ENCODE measurements at regions not wholly inside any gene's neighbourhood (a gene's known extent, or its start where the extent isn't known, plus 50 kb on each side); places are given as distances from the start of the nearest gene placed in this dataset.

DNA sequence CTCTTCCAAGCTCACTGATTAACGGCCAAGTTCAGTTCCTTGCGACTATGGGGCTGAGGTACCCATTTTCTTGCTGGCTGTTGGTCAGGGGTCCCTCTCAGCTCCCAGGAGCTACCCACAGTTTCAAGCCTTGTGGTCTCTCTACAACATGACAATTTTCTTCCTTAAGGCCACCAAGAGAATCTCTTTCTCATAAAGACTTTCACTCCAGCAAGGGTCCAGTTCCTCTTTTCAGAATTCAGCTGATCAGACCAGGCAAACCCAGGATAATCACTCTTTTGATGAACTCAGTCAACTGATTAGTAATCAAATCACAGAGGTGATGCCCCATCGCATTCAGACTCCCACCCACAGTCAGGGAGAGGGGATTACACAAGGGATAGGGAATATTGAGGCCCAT is 129.7 kb downstream of the IRS1 start:
- H3K36me3 ChIP-seq (ENCODE audit: insufficient read depth, low read length) = no peaks in the 10 kb centered on the region
- H3K4me3 ChIP-seq (ENCODE audit: low read length) = no peak overlapping the region
- no peaks in the 10 kb centered on the region for H3K4me1 ChIP-seq (ENCODE audit: low read length)
- no peaks in the 10 kb centered on the region for H3K9me2 ChIP-seq (replicated peaks; ENCODE audit: insufficient read depth, low read length)
- no peaks in the 10 kb centered on the region for H3K9me3 ChIP-seq (ENCODE audit: low read length)
- no peaks in the 10 kb centered on the region for H3K27me3 ChIP-seq (ENCODE audit: low read length)
- H3K79me2 ChIP-seq (ENCODE audit: low read length) = no peaks in the 10 kb centered on the region
- H3K27ac ChIP-seq (ENCODE audit: low read length) = no peak overlapping the region
- no peak for DNase-seq
- H2AFZ ChIP-seq (ENCODE audit: low read length) = no peak overlapping the region
- H3K4me2 ChIP-seq (ENCODE audit: low read depth, low read length, poor library complexity, severe bottlenecking) = no peak overlapping the region
- H4K20me1 ChIP-seq (ENCODE audit: insufficient read depth, low read depth, low read length) = no peaks in the 10 kb centered on the region
- no peak overlapping the region for H3K9ac ChIP-seq (ENCODE audit: low read length)

DNA sequence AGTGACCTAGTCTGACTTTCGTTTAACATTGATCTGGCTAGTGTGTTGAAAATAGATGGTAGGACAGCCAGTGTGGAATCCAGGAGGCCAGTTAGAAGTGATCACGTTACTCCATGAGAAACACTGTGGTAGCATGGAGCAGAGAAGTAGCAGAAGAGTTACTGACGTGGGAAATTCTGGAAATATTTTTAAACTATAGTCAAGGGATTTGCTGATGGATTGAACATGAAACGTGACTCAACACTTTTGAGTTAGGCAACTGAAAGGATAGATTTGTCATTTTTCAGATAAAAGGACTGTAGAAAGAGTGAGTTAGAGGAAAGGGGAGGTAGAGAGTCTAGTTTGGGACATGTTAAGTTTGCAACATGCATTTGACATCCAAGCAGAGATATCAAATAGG is 130.4 kb downstream of the IRS1 start:
- Histone ChIP-seq H3K36me3 (ENCODE audit: insufficient read depth, low read length) (no peaks in the 10 kb centered on the region), H3K9me3 (ENCODE audit: low read length) (no peaks in the 10 kb centered on the region), H3K9ac (ENCODE audit: low read length) (no peak overlapping the region), H3K4me3 (ENCODE audit: low read length) (no peak overlapping the region), H4K20me1 (ENCODE audit: insufficient read depth, low read depth, low read length) (no peaks in the 10 kb centered on the region), H2AFZ (ENCODE audit: low read length) (no peak overlapping the region), H3K79me2 (ENCODE audit: low read length) (no peaks in the 10 kb centered on the region), H3K4me1 (ENCODE audit: low read length) (no peaks in the 10 kb centered on the region), H3K27me3 (ENCODE audit: low read length) (no peaks in the 10 kb centered on the region), H3K27ac (ENCODE audit: low read length) (no peak overlapping the region), H3K4me2 (ENCODE audit: low read depth, low read length, poor library complexity, severe bottlenecking) (no peak overlapping the region), H3K9me2 (replicated peaks; ENCODE audit: insufficient read depth, low read length) (no peaks in the 10 kb centered on the region)
- no peak for DNase-seq

DNA sequence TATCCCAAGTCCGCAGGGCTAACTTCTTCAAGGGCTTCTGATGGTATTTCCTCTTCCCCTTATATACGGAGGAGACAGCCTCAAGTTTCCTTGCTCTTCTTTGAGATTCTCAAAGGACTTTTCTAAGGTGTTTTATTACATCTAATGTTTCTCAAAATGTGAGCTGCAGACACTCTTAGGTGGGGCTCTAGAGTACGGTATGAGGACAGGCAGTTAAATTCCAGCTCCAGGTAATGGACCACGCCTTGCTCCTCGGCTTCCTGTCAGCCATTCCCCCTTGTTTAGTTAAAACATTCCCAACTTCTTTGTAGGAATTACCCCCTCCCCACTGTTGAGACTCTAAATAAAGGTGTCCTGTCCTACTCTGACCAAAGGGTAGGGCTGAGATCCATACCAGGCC is 131.9 kb downstream of the IRS1 start:
- H3K4me3 ChIP-seq (ENCODE audit: low read length) = no peak overlapping the region
- H3K79me2 ChIP-seq (ENCODE audit: low read length) = no peaks in the 10 kb centered on the region
- no peak overlapping the region for H3K4me2 ChIP-seq (ENCODE audit: low read depth, low read length, poor library complexity, severe bottlenecking)
- no peaks in the 10 kb centered on the region for H3K4me1 ChIP-seq (ENCODE audit: low read length)
- no peak overlapping the region for H3K9ac ChIP-seq (ENCODE audit: low read length)
- H3K36me3 ChIP-seq (ENCODE audit: insufficient read depth, low read length) = no peaks in the 10 kb centered on the region
- H2AFZ ChIP-seq (ENCODE audit: low read length) = no peak overlapping the region
- no peaks in the 10 kb centered on the region for H4K20me1 ChIP-seq (ENCODE audit: insufficient read depth, low read depth, low read length)
- H3K27me3 ChIP-seq (ENCODE audit: low read length) = no peaks in the 10 kb centered on the region
- DNase-seq = no peak
- no peak overlapping the region for H3K27ac ChIP-seq (ENCODE audit: low read length)
- H3K9me2 ChIP-seq (replicated peaks; ENCODE audit: insufficient read depth, low read length) = no peaks in the 10 kb centered on the region
- no peaks in the 10 kb centered on the region for H3K9me3 ChIP-seq (ENCODE audit: low read length)

- H3K9ac ChIP-seq (ENCODE audit: low read length) = no peak overlapping the region
- no peaks in the 10 kb centered on the region for H3K4me1 ChIP-seq (ENCODE audit: low read length)
- no peak overlapping the region for H3K27ac ChIP-seq (ENCODE audit: low read length)
- H3K9me3 ChIP-seq (ENCODE audit: low read length) = no peaks in the 10 kb centered on the region
- H4K20me1 ChIP-seq (ENCODE audit: insufficient read depth, low read depth, low read length) = no peaks in the 10 kb centered on the region
- no peak overlapping the region for H3K4me2 ChIP-seq (ENCODE audit: low read depth, low read length, poor library complexity, severe bottlenecking)
- no peaks in the 10 kb centered on the region for H3K36me3 ChIP-seq (ENCODE audit: insufficient read depth, low read length)
- no peaks in the 10 kb centered on the region for H3K9me2 ChIP-seq (replicated peaks; ENCODE audit: insufficient read depth, low read length)
- no peak for DNase-seq
- H2AFZ ChIP-seq (ENCODE audit: low read length) = no peak overlapping the region
- no peaks in the 10 kb centered on the region for H3K27me3 ChIP-seq (ENCODE audit: low read length)
- H3K4me3 ChIP-seq (ENCODE audit: low read length) = no peak overlapping the region
- H3K79me2 ChIP-seq (ENCODE audit: low read length) = no peaks in the 10 kb centered on the region
These were observed 134.3 kb downstream of the IRS1 start for GRCh38 chr2:226665306-226665831.

GRCh38 chr2:226664661-226665060 is 135.0 kb downstream of the IRS1 start:
- no peaks in the 10 kb centered on the region for H3K9me3 ChIP-seq (ENCODE audit: low read length)
- H4K20me1 ChIP-seq (ENCODE audit: insufficient read depth, low read depth, low read length) = no peaks in the 10 kb centered on the region
- H3K9ac ChIP-seq (ENCODE audit: low read length) = no peak overlapping the region
- no peaks in the 10 kb centered on the region for H3K79me2 ChIP-seq (ENCODE audit: low read length)
- no peak overlapping the region for H3K27ac ChIP-seq (ENCODE audit: low read length)
- H3K4me3 ChIP-seq (ENCODE audit: low read length) = no peak overlapping the region
- no peaks in the 10 kb centered on the region for H3K36me3 ChIP-seq (ENCODE audit: insufficient read depth, low read length)
- no peaks in the 10 kb centered on the region for H3K27me3 ChIP-seq (ENCODE audit: low read length)
- no peak overlapping the region for H3K4me2 ChIP-seq (ENCODE audit: low read depth, low read length, poor library complexity, severe bottlenecking)
- H2AFZ ChIP-seq (ENCODE audit: low read length) = no peak overlapping the region
- H3K9me2 ChIP-seq (replicated peaks; ENCODE audit: insufficient read depth, low read length) = no peaks in the 10 kb centered on the region
- no peak for DNase-seq
- no peaks in the 10 kb centered on the region for H3K4me1 ChIP-seq (ENCODE audit: low read length)

DNA sequence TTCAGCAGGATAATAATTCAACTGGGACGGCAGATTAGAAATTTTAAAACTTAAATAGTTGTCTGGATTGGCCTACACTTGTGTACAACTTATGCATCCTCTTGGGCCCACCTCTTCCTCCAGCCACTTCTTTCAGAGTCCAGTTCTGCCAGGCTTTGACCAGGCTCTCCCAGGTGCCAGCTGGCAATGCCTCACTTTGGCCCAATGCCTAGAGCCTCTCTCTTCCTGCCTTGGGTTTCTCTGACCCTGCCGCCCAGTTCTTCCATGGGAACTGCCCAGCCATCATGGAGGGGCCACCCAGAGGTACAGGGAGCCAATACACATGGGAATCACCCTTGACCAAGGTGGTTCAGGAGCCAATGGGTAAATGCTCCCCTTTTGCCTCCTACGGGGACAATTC is 135.5 kb downstream of the IRS1 start:
- Histone ChIP-seq H2AFZ (ENCODE audit: low read length) (no peak overlapping the region), H3K27me3 (ENCODE audit: low read length) (no peaks in the 10 kb centered on the region), H3K27ac (ENCODE audit: low read length) (no peak overlapping the region), H3K9ac (ENCODE audit: low read length) (no peak overlapping the region), H3K9me2 (replicated peaks; ENCODE audit: insufficient read depth, low read length) (no peaks in the 10 kb centered on the region), H4K20me1 (ENCODE audit: insufficient read depth, low read depth, low read length) (no peaks in the 10 kb centered on the region), H3K4me3 (ENCODE audit: low read length) (no peak overlapping the region), H3K4me2 (ENCODE audit: low read depth, low read length, poor library complexity, severe bottlenecking) (no peak overlapping the region), H3K9me3 (ENCODE audit: low read length) (no peaks in the 10 kb centered on the region), H3K79me2 (ENCODE audit: low read length) (no peaks in the 10 kb centered on the region), H3K36me3 (ENCODE audit: insufficient read depth, low read length) (no peaks in the 10 kb centered on the region), H3K4me1 (ENCODE audit: low read length) (no peaks in the 10 kb centered on the region)
- no peak for DNase-seq

- Histone ChIP-seq H4K20me1 (ENCODE audit: insufficient read depth, low read depth, low read length) (no peaks in the 10 kb centered on the region), H3K9ac (ENCODE audit: low read length) (no peak overlapping the region), H2AFZ (ENCODE audit: low read length) (no peak overlapping the region), H3K4me3 (ENCODE audit: low read length) (no peak overlapping the region), H3K27ac (ENCODE audit: low read length) (no peak overlapping the region), H3K9me3 (ENCODE audit: low read length) (no peaks in the 10 kb centered on the region), H3K9me2 (replicated peaks; ENCODE audit: insufficient read depth, low read length) (no peaks in the 10 kb centered on the region), H3K4me1 (ENCODE audit: low read length) (no peaks in the 10 kb centered on the region), H3K4me2 (ENCODE audit: low read depth, low read length, poor library complexity, severe bottlenecking) (no peak overlapping the region), H3K27me3 (ENCODE audit: low read length) (no peaks in the 10 kb centered on the region), H3K79me2 (ENCODE audit: low read length) (no peaks in the 10 kb centered on the region), H3K36me3 (ENCODE audit: insufficient read depth, low read length) (no peaks in the 10 kb centered on the region)
- no peak for DNase-seq
These were observed 137.7 kb downstream of the IRS1 start for GRCh38 chr2:226661789-226662545.

GRCh38 chr2:226660526-226660925 is 139.1 kb downstream of the IRS1 start:
- Histone ChIP-seq H3K9ac (ENCODE audit: low read length) (no peak overlapping the region), H3K4me1 (ENCODE audit: low read length) (no peaks in the 10 kb centered on the region), H3K4me2 (ENCODE audit: low read depth, low read length, poor library complexity, severe bottlenecking) (no peak overlapping the region), H3K36me3 (ENCODE audit: insufficient read depth, low read length) (no peaks in the 10 kb centered on the region), H3K4me3 (ENCODE audit: low read length) (no peak overlapping the region), H3K9me2 (replicated peaks; ENCODE audit: insufficient read depth, low read length) (no peaks in the 10 kb centered on the region), H3K27me3 (ENCODE audit: low read length) (no peaks in the 10 kb centered on the region), H3K9me3 (ENCODE audit: low read length) (no peaks in the 10 kb centered on the region), H4K20me1 (ENCODE audit: insufficient read depth, low read depth, low read length) (no peaks in the 10 kb centered on the region), H2AFZ (ENCODE audit: low read length) (no peak overlapping the region), H3K79me2 (ENCODE audit: low read length) (no peaks in the 10 kb centered on the region), H3K27ac (ENCODE audit: low read length) (no peak overlapping the region)
- no peak for DNase-seq
